BLaER1 (cell line): ENCODE measurements at regions not wholly inside any gene's neighbourhood (a gene's known extent, or its start where the extent isn't known, plus 50 kb on each side); places are given as distances from the start of the nearest gene placed in this dataset.

Experiments used
- H3K27ac ChIP-seq: shearing (Covaris generic); formaldehyde crosslinking; 2 replicates; pipeline ENCODE4 v1.8.1; 2022
- H3K27me3 ChIP-seq: shearing (Covaris generic); formaldehyde crosslinking; 2 replicates; pipeline ENCODE4 v1.8.1; 2022
- H3K36me3 ChIP-seq: shearing (Covaris generic); formaldehyde crosslinking; 2 replicates; pipeline ENCODE4 v1.8.1; 2022
- H3K4me1 ChIP-seq: shearing (Covaris generic); formaldehyde crosslinking; 2 replicates; pipeline ENCODE4 v1.8.1; 2022
- H3K4me2 ChIP-seq: shearing (Covaris generic); formaldehyde crosslinking; 2 replicates; pipeline ENCODE4 v1.8.1; 2022
- H3K4me3 ChIP-seq: shearing (Covaris generic); formaldehyde crosslinking; 2 replicates; pipeline ENCODE4 v1.8.1; 2022
- H3K9ac ChIP-seq: shearing (Covaris generic); formaldehyde crosslinking; 2 replicates; pipeline ENCODE4 v1.8.1; 2022
- H3K9me3 ChIP-seq: shearing (Covaris generic); formaldehyde crosslinking; 2 replicates; pipeline ENCODE4 v1.8.1; 2022
- H4K20me1 ChIP-seq: shearing (Covaris generic); formaldehyde crosslinking; 2 replicates; pipeline ENCODE4 v1.8.1; 2022
- Cebpa-rat ChIP-seq: shearing (Covaris generic); IDR thresholded peaks from 2 replicates; pipeline ENCODE4 v1.8.1; 2022

DNA sequence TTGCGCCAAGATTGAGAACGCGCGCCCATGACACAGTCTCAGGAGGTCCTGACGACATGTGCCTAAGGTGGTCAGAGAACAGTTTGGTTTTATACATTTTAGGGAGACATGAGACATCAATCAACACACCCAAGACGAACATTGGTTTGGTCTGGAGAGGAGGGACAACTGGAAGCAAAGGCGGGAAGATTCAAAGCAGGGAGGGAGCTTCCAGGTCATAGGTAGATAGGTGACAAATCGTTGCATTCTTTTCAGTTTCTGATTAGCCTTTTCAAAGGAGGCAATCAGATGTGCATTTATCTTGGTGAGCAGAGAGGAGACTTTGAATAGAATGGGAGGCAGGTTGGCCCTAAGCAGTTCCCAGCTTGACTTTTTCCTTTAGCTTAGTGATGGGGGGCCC is 828.4 kb upstream of the DPPA4 start:
- no peaks in the 10 kb centered on the region for H3K9me3 ChIP-seq
- no peak overlapping the region for H3K4me2 ChIP-seq
- no peak overlapping the region for H3K4me3 ChIP-seq
- no peak overlapping the region for H3K27ac ChIP-seq
- TF ChIP-seq Cebpa-rat: no peak
- no peaks in the 10 kb centered on the region for H4K20me1 ChIP-seq
- H3K4me1 ChIP-seq: no peaks in the 10 kb centered on the region
- no peak overlapping the region for H3K9ac ChIP-seq
- H3K27me3 ChIP-seq: no peaks in the 10 kb centered on the region
- no peaks in the 10 kb centered on the region for H3K36me3 ChIP-seq

DNA sequence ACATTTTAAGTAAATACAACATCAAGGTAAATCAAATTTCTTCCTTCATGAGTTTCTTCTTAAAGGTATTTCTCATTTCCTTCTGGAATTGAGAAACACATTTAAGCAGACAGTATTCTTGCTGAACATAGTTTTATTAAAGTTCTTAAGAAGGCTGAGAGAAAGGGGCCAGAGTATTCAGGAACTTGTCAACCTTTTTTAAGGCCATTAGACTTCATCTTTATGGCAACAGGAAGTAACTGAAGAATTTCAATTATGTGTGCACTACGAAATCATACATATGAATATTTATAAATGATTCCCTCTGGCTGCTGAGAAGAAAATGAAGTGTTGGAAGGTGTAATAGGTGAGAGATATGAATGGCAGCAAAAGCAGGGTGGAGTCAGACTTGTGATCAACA is 829.4 kb upstream of the DPPA4 start:
- TF ChIP-seq Cebpa-rat: no peak
- no peaks in the 10 kb centered on the region for H4K20me1 ChIP-seq
- H3K4me2 ChIP-seq: no peak overlapping the region
- no peak overlapping the region for H3K4me3 ChIP-seq
- no peak overlapping the region for H3K9ac ChIP-seq
- H3K27ac ChIP-seq: no peak overlapping the region
- H3K4me1 ChIP-seq: no peaks in the 10 kb centered on the region
- H3K9me3 ChIP-seq: no peaks in the 10 kb centered on the region
- no peaks in the 10 kb centered on the region for H3K36me3 ChIP-seq
- H3K27me3 ChIP-seq: no peaks in the 10 kb centered on the region

DNA sequence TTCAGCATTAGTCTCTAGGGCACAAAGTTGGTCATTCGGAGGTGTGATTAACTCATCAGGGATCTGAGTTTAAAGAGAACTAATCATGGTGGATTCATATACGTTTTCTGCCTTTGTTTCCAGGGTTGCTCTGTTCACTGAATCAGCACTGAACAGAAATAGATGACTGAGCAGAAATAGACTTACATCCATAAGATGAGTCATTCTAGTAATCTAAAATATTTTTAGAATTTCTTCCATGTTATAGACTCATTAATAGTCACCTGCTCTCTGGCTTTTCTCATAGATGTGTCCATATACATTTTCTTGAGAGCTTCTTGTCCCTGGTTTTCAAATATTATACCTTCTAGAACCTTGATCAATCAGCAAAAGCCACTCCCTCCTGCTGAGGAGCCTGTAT is 837.6 kb upstream of the DPPA4 start:
- Histone ChIP-seq H3K9me3 (no peaks in the 10 kb centered on the region), H3K27ac (no peak overlapping the region), H3K4me1 (no peaks in the 10 kb centered on the region), H3K36me3 (no peaks in the 10 kb centered on the region), H3K4me3 (no peak overlapping the region), H3K9ac (no peak overlapping the region), H4K20me1 (no peaks in the 10 kb centered on the region), H3K4me2 (no peak overlapping the region), H3K27me3 (no peaks in the 10 kb centered on the region)
- TF ChIP-seq Cebpa-rat: no peak

DNA sequence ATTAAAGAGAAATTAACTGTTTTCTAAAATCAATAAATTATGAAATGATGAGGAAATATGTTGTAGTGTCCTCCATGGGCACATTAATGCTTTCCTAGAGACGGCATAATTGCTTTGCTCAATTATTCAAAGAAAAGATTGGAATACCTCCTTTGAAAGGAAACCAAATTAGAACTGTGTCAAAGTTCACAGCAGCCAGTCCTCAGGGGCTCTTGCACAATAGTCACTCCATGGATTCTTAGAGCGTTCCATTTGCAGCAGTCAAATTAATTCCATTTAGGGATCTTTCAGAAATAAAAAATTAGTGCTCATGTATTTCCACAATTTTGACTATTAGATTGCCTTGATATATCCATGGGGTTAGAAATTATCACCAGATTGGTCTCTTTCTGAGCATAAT is 841.6 kb upstream of the DPPA4 start:
- Histone ChIP-seq H3K27me3 (no peaks in the 10 kb centered on the region), H3K9me3 (no peaks in the 10 kb centered on the region), H4K20me1 (no peaks in the 10 kb centered on the region), H3K4me3 (no peak overlapping the region), H3K4me1 (no peaks in the 10 kb centered on the region), H3K27ac (no peak overlapping the region), H3K9ac (no peak overlapping the region), H3K4me2 (no peak overlapping the region), H3K36me3 (no peaks in the 10 kb centered on the region)
- TF ChIP-seq Cebpa-rat: no peak

DNA sequence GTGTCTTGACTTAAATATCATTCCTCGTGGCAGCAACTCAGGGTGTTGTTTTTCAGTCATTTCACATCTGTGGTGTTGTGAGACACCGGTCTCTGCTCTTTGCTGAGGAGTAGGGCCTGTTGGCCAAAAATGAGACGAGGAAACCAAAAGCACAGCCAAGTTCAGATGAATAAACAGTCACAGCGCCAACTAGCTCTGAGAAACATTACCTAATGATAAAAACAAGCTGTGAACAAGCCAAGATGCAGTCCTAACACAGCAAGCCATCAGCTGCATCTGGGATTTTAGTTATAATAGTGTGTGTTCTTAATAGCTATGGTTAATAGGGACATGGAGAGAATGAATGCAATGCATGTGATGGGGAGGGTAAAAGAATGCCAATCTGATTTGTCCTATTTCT is 843.4 kb upstream of the DPPA4 start:
- Histone ChIP-seq H4K20me1 (no peaks in the 10 kb centered on the region), H3K9ac (no peak overlapping the region), H3K27ac (no peak overlapping the region), H3K27me3 (no peaks in the 10 kb centered on the region), H3K9me3 (no peaks in the 10 kb centered on the region), H3K4me3 (no peak overlapping the region), H3K4me2 (no peak overlapping the region), H3K36me3 (no peaks in the 10 kb centered on the region), H3K4me1 (no peaks in the 10 kb centered on the region)
- TF ChIP-seq Cebpa-rat: no peak

DNA sequence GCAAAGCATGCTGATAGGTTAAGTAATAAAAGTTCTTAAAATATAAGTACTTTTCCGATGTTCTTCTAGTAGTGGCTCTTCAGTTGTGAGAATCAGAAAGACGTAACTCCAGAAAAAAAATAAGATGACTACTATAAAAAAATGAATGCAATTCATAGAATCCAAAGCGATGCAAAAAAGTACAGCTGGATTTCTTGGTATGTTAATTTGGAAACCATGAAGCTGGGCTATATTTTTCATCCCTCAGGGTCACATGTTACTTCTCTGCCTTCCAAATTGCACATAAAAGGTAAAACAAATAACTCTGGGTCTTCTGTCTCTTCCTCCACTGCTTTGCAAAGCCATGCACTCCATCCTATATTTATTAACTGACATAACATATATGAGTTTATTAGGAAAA is 843.9 kb upstream of the DPPA4 start:
- Histone ChIP-seq H3K27ac (no peak overlapping the region), H3K9me3 (no peaks in the 10 kb centered on the region), H3K36me3 (no peaks in the 10 kb centered on the region), H4K20me1 (no peaks in the 10 kb centered on the region), H3K4me1 (no peaks in the 10 kb centered on the region), H3K9ac (no peak overlapping the region), H3K4me2 (no peak overlapping the region), H3K4me3 (no peak overlapping the region), H3K27me3 (no peaks in the 10 kb centered on the region)
- no peak for TF ChIP-seq Cebpa-rat

DNA sequence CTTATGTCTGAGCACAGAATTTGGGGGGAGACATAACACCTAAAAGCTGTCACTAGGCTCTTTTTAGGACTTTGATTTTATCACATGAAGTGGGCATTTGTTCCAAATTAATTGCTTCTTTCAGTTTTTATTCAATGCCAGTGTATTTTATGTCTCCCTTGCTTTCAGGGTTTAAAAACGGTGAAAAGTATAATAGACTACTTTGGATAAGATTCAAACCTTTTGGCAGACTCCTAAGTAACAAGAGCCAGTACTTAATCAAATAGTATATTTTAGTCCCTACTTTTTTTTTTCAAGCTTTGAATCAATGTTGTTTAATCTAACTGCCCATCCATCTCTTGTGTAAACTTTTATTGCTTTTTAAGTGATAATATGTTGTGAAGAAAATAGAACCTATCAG is 847.2 kb upstream of the DPPA4 start:
- Histone ChIP-seq H3K9me3 (no peaks in the 10 kb centered on the region), H3K27me3 (no peaks in the 10 kb centered on the region), H3K4me2 (no peak overlapping the region), H4K20me1 (no peaks in the 10 kb centered on the region), H3K27ac (no peak overlapping the region), H3K9ac (no peak overlapping the region), H3K4me1 (no peaks in the 10 kb centered on the region), H3K4me3 (no peak overlapping the region), H3K36me3 (no peaks in the 10 kb centered on the region)
- TF ChIP-seq Cebpa-rat: no peak

DNA sequence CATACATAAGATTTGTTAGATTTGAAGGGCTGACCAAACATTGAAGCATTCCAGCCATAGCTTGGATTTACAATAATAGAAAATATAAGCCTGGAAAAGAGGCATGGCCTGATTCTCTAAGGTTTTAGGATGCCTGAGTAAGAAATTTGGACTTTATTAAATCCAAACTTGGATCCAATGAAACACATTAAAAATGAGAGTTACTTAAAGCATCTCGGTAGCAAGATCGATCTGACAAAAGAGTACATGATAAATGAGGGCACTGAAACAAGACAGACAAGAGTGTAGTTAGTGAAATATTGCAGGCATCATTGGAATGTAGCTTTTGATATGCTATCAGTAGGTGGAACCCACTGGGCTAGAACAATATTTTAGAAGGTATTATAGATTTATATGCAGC is 855.7 kb upstream of the DPPA4 start:
- Histone ChIP-seq H3K4me3 (no peak overlapping the region), H3K27me3 (no peaks in the 10 kb centered on the region), H3K36me3 (no peaks in the 10 kb centered on the region), H4K20me1 (no peaks in the 10 kb centered on the region), H3K4me1 (no peaks in the 10 kb centered on the region), H3K9me3 (no peaks in the 10 kb centered on the region), H3K27ac (no peak overlapping the region), H3K9ac (no peak overlapping the region), H3K4me2 (no peak overlapping the region)
- TF ChIP-seq Cebpa-rat: no peak

DNA sequence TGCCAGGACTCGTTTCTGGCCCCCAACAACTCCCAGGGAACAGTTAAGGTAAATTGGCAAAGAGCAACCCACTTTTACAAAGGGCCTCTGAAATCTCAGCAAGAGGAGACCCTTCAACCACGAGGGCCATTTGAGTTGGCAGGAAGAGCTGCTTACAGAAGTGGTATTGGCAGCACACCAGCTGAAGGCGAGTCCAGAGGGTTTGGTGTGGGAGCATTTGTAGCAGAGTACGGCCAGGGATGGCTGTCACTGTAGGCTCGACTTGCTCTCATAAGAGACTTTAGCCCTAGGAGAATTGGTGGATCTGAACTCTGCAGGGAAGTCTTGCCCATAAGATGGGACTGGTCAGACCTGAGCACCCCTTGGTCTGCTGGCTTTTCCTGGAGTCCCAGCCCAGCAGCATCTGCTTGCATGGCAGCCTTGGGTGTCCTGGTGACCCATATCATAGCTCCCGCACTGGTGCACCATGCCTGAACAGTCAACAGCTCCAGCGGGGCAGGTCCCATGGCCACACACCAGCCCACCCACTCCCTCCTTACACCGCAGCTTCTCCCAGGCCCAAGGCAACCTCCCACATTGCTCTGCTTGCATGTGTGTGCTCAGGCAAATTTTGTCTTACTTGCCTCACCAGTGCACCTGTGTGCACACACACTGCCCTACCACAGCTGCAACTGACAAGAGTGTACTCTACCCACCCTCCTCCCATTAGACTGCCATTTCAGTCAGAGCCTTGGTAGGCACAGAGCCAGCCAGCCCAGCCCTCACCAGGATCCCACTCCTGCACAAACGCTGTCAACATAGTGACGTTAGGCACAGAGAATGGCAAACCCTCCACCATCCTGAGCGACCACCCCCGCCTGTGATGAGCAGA is 861.6 kb upstream of the DPPA4 start:
- no peak for TF ChIP-seq Cebpa-rat
- Histone ChIP-seq H3K4me1 (no peaks in the 10 kb centered on the region), H3K4me3 (no peak overlapping the region), H3K4me2 (no peak overlapping the region), H3K27ac (no peak overlapping the region), H3K36me3 (no peaks in the 10 kb centered on the region), H3K27me3 (no peaks in the 10 kb centered on the region), H3K9me3 (no peaks in the 10 kb centered on the region), H4K20me1 (no peaks in the 10 kb centered on the region), H3K9ac (no peak overlapping the region)

DNA sequence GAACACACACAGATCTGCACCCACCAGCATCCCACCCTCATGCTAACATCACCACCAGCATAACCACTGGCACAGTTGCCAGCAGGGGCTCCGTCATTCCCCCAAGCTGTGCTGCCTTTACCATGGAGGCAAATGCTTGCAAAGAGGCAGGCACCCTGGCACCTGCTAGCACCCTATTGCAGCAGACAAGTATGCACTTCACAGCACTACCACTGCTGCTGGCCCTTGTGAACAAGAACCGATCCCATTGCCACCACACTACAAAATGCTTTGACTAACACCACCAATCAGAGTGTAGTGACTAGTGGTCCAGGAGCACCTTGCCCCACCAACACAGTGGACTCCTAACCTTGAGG is 862.2 kb upstream of the DPPA4 start:
- Histone ChIP-seq H3K36me3 (no peaks in the 10 kb centered on the region), H3K4me2 (no peak overlapping the region)
- TF ChIP-seq Cebpa-rat: no peak

More for the DNA sequence above, 862.2 kb upstream of the DPPA4 start:
- Histone ChIP-seq H3K27me3 (no peaks in the 10 kb centered on the region), H3K9ac (no peak overlapping the region), H3K4me1 (no peaks in the 10 kb centered on the region), H3K27ac (no peak overlapping the region), H3K4me3 (no peak overlapping the region), H4K20me1 (no peaks in the 10 kb centered on the region), H3K9me3 (no peaks in the 10 kb centered on the region)
